ENCODE measurements at regions not wholly inside any gene's neighbourhood (a gene's known extent, or its start where the extent isn't known, plus 50 kb on each side); places are given as distances from the start of the nearest gene placed in this dataset.

- Histone ChIP-seq H3K36me3 (ENCODE audit: insufficient read depth, low read length, poor library complexity, severe bottlenecking) (no peaks in the 10 kb centered on the region), H3K27ac (ENCODE audit: low read depth, low read length, poor library complexity, severe bottlenecking) (no peak overlapping the region), H3K27me3 (replicated peaks; ENCODE audit: insufficient read depth, low read depth, low read length, poor library complexity) (no peaks in the 10 kb centered on the region), H3K4me1 (ENCODE audit: insufficient read depth, low read length, poor library complexity, severe bottlenecking) (no peaks in the 10 kb centered on the region), H3K4me3 (ENCODE audit: low read depth, low read length, poor library complexity, severe bottlenecking) (no peak overlapping the region), H3K9me3 (ENCODE audit: low read depth, low read length, poor library complexity, severe bottlenecking) (no peaks in the 10 kb centered on the region)
- BruUV-seq (replicated peaks): no TSS peak
- CTCF ChIA-PET: no interaction called here
- POLR2A ChIA-PET (ENCODE audit: low non-redundant PET): interaction anchor here (0.6 kb wide), 1 partner anchor 10 kb away, joined by 6 read pairs; no protein-coding TSS in a partner anchor
- intact Hi-C loops (cut with micrococcal nuclease; ENCODE audit: unreplicated experiment): no loop called here
- no peak for TF ChIP-seq EZH2 (IDR thresholded peaks at IDR 0.05; ENCODE audit: borderline replicate concordance, low read depth, low read length, poor library complexity, severe bottlenecking)
- TF ChIP-seq CTCF (conservative IDR thresholded peaks at IDR 0.05; ENCODE audit: low read depth, low read length): no peak
- no peak for DNase-seq (ENCODE audit: low spot score)
These were observed 484.7 kb downstream of the INSC start for GRCh38 chr11:15599376-15599775.

GRCh38 chr11:15602047-15602446 is 487.3 kb downstream of the INSC start:
- intact Hi-C loops (cut with micrococcal nuclease; ENCODE audit: unreplicated experiment): no loop called here
- H3K27me3 ChIP-seq (replicated peaks; ENCODE audit: insufficient read depth, low read depth, low read length, poor library complexity): no peaks in the 10 kb centered on the region
- TF ChIP-seq CTCF (conservative IDR thresholded peaks at IDR 0.05; ENCODE audit: low read depth, low read length): no peak
- TF ChIP-seq EZH2 (IDR thresholded peaks at IDR 0.05; ENCODE audit: borderline replicate concordance, low read depth, low read length, poor library complexity, severe bottlenecking): no peak
- no peaks in the 10 kb centered on the region for H3K36me3 ChIP-seq (ENCODE audit: insufficient read depth, low read length, poor library complexity, severe bottlenecking)
- BruUV-seq (replicated peaks): no TSS peak
- CTCF ChIA-PET: no interaction called here
- POLR2A ChIA-PET (ENCODE audit: low non-redundant PET): no interaction called here
- no peaks in the 10 kb centered on the region for H3K4me1 ChIP-seq (ENCODE audit: insufficient read depth, low read length, poor library complexity, severe bottlenecking)
- no peak for DNase-seq (ENCODE audit: low spot score)
- no peak overlapping the region for H3K4me3 ChIP-seq (ENCODE audit: low read depth, low read length, poor library complexity, severe bottlenecking)
- H3K27ac ChIP-seq (ENCODE audit: low read depth, low read length, poor library complexity, severe bottlenecking): no peak overlapping the region
- H3K9me3 ChIP-seq (ENCODE audit: low read depth, low read length, poor library complexity, severe bottlenecking): no peaks in the 10 kb centered on the region

- CTCF ChIA-PET: no interaction called here
- Histone ChIP-seq H3K4me3 (ENCODE audit: low read depth, low read length, poor library complexity, severe bottlenecking) (no peak overlapping the region), H3K9me3 (ENCODE audit: low read depth, low read length, poor library complexity, severe bottlenecking) (no peaks in the 10 kb centered on the region), H3K27me3 (replicated peaks; ENCODE audit: insufficient read depth, low read depth, low read length, poor library complexity) (no peaks in the 10 kb centered on the region), H3K27ac (ENCODE audit: low read depth, low read length, poor library complexity, severe bottlenecking) (no peak overlapping the region), H3K36me3 (ENCODE audit: insufficient read depth, low read length, poor library complexity, severe bottlenecking) (no peaks in the 10 kb centered on the region), H3K4me1 (ENCODE audit: insufficient read depth, low read length, poor library complexity, severe bottlenecking) (no peaks in the 10 kb centered on the region)
- TF ChIP-seq CTCF (conservative IDR thresholded peaks at IDR 0.05; ENCODE audit: low read depth, low read length) (no peak), EZH2 (IDR thresholded peaks at IDR 0.05; ENCODE audit: borderline replicate concordance, low read depth, low read length, poor library complexity, severe bottlenecking) (no peak)
- DNase-seq (ENCODE audit: low spot score): no peak
- intact Hi-C loops (cut with micrococcal nuclease; ENCODE audit: unreplicated experiment): no loop called here
- no TSS peak for BruUV-seq (replicated peaks)
- POLR2A ChIA-PET (ENCODE audit: low non-redundant PET): no interaction called here
These were observed 488.3 kb downstream of the INSC start for GRCh38 chr11:15602785-15603567.
